HEK293 (cell line): ENCODE measurements at regions not wholly inside any gene's neighbourhood (a gene's known extent, or its start where the extent isn't known, plus 50 kb on each side); places are given as distances from the start of the nearest gene placed in this dataset.

Experiments used
- CTCF ChIA-PET: fragments of 350-600 bp; formaldehyde crosslinking; extraction: SDS; loops from one replicate; lab custom pipeline; 2021; ENCODE audit warnings: antibody characterized with exemption; lab: Yijun Ruan, JAX
- POLR2A ChIA-PET: fragments of 300-600 bp; formaldehyde crosslinking; extraction: SDS; loops from one replicate; lab custom pipeline; 2020; ENCODE audit warnings: antibody characterized with exemption, inconsistent platforms; lab: Yijun Ruan, JAX
- H3K27ac ChIP-seq: fragments of 200-500 bp; sonication (Bioruptor generic); 2 replicates; pipeline ENCODE4 v1.5.1; 2014; ENCODE audit warnings: low read depth, low read length, control low read depth, inconsistent platforms; ENCODE audit errors: extremely low read depth
- H3K36me3 ChIP-seq, 2 experiments: fragments of 200-500 bp in 1 of 2; sonication (Bioruptor generic) in 1 of 2; 1 replicate in 1 of 2; 2 replicates in 1 of 2; pipeline ENCODE4 v1.5.1; 2014 to 2017; ENCODE audit warnings: inconsistent platforms in 2 of 2, low read length in 2 of 2; ENCODE audit not compliant: control insufficient read depth in 2 of 2, insufficient read depth in 1 of 2
- H3K4me1 ChIP-seq: fragments of 200-500 bp; sonication (Bioruptor generic); 2 replicates; pipeline ENCODE4 v1.5.1; 2014; ENCODE audit warnings: mild to moderate bottlenecking, low read length, inconsistent platforms; ENCODE audit not compliant: control insufficient read depth, insufficient read depth
- H3K4me3 ChIP-seq: 2 replicates; pipeline ENCODE4 v1.5.1; 2011; ENCODE audit warnings: low read depth, mild to moderate bottlenecking, control low read depth, low read length, moderate library complexity
- H3K9me3 ChIP-seq: fragments of 200-500 bp; sonication (Bioruptor generic); 2 replicates; pipeline ENCODE4 v1.5.1; 2014; ENCODE audit warnings: low read depth, low read length, inconsistent platforms; ENCODE audit not compliant: control insufficient read depth, insufficient read depth
- KLF8 ChIP-seq: fragments of 450-650 bp; formaldehyde crosslinking; IDR thresholded peaks from 2 replicates; pipeline ENCODE4 v1.5.1; 2016; ENCODE audit warnings: missing biosample characterization, missing genetic modification characterization
- KLF9 ChIP-seq: fragments of 450-650 bp; formaldehyde crosslinking; IDR thresholded peaks from 2 replicates; pipeline ENCODE4 v1.5.1; 2016; ENCODE audit warnings: missing biosample characterization, missing genetic modification characterization, low read depth
- ZBTB17 ChIP-seq: fragments of 450-650 bp; formaldehyde crosslinking; IDR thresholded peaks from 2 replicates; pipeline ENCODE4 v1.5.1; 2016; ENCODE audit warnings: missing biosample characterization, missing genetic modification characterization
- ZBTB44 ChIP-seq: fragments of 450-650 bp; IDR thresholded peaks from 2 replicates; pipeline ENCODE4 v1.5.1; 2018; ENCODE audit warnings: missing biosample characterization, mild to moderate bottlenecking, missing genetic modification characterization
- ZFP37 ChIP-seq: fragments of 450-650 bp; formaldehyde crosslinking; IDR thresholded peaks from 2 replicates; pipeline ENCODE4 v1.5.1; 2016; ENCODE audit warnings: missing biosample characterization, missing genetic modification characterization
- ZNF174 ChIP-seq: fragments of 450-650 bp; formaldehyde crosslinking; IDR thresholded peaks from 2 replicates; pipeline ENCODE4 v1.5.0; 2017; ENCODE audit warnings: missing biosample characterization, mild to moderate bottlenecking, missing genetic modification characterization
- ZNF555 ChIP-seq: fragments of 450-650 bp; formaldehyde crosslinking; conservative IDR thresholded peaks from 2 replicates; pipeline ENCODE4 v1.5.1; 2017; ENCODE audit warnings: missing biosample characterization, mild to moderate bottlenecking, missing genetic modification characterization, inconsistent platforms
- ZNF610 ChIP-seq: fragments of 450-650 bp; formaldehyde crosslinking; IDR thresholded peaks from 2 replicates; pipeline ENCODE4 v1.5.1; 2016; ENCODE audit warnings: missing biosample characterization, missing genetic modification characterization, borderline replicate concordance
- ZNF624 ChIP-seq: fragments of 450-650 bp; formaldehyde crosslinking; IDR thresholded peaks from 2 replicates; pipeline ENCODE4 v1.5.1; 2017; ENCODE audit warnings: missing biosample characterization, missing genetic modification characterization
- ZNF658 ChIP-seq: fragments of 450-650 bp; formaldehyde crosslinking; IDR thresholded peaks from 2 replicates; pipeline ENCODE4; 2016; ENCODE audit warnings: missing biosample characterization, missing genetic modification characterization
- TF ChIP-seq, protein P1 (sequence below): fragments of 450-650 bp; formaldehyde crosslinking; IDR thresholded peaks from 2 replicates; pipeline ENCODE4; 2016; ENCODE audit warnings: missing biosample characterization, missing genetic modification characterization
- TF ChIP-seq, protein P2 (sequence below): fragments of 450-650 bp; formaldehyde crosslinking; IDR thresholded peaks from 2 replicates; pipeline ENCODE4 v1.5.1; 2016; ENCODE audit warnings: missing biosample characterization, missing genetic modification characterization

DNA sequence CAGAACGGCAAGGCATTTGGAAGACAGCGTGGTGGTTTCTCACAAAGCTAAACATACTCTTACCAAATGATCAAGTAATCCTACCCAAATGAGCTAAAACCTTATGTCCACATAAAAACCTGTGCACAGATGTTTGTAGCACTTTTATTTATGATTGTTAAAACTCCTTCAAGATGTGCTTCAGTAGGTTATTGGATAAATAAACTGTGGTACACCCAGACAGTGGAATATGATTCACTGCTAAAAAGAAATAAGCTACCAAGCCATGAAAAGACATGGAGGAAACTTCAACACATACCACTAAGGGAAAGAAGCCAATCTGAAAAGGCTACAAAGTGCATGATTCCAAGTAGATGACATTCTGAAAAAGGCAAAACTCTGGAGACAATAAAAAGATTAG is 94.2 kb downstream of the FOXD1 start (continued):
- TF ChIP-seq ZNF555 (no peak), ZFP37 (tag by site-specific recombination) (no peak), KLF9 (tag by site-specific recombination) (no peak), ZNF174 (no peak), ZBTB17 (tag by site-specific recombination) (no peak)
- TF ChIP-seq, protein P1, sequence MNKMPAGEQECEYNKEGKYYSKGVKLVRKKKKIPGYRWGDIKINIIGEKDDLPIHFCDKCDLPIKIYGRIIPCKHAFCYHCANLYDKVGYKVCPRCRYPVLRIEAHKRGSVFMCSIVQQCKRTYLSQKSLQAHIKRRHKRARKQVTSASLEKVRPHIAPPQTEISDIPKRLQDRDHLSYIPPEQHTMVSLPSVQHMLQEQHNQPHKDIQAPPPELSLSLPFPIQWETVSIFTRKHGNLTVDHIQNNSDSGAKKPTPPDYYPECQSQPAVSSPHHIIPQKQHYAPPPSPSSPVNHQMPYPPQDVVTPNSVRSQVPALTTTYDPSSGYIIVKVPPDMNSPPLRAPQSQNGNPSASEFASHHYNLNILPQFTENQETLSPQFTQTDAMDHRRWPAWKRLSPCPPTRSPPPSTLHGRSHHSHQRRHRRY = no peak

- no peaks in the 10 kb centered on the region for H3K9me3 ChIP-seq
- POLR2A ChIA-PET = no interaction called here
- H3K36me3 ChIP-seq = no peaks in the 10 kb centered on the region
- H3K27ac ChIP-seq = no peak overlapping the region
- H3K4me1 ChIP-seq = no peaks in the 10 kb centered on the region
- TF ChIP-seq, protein P2, sequence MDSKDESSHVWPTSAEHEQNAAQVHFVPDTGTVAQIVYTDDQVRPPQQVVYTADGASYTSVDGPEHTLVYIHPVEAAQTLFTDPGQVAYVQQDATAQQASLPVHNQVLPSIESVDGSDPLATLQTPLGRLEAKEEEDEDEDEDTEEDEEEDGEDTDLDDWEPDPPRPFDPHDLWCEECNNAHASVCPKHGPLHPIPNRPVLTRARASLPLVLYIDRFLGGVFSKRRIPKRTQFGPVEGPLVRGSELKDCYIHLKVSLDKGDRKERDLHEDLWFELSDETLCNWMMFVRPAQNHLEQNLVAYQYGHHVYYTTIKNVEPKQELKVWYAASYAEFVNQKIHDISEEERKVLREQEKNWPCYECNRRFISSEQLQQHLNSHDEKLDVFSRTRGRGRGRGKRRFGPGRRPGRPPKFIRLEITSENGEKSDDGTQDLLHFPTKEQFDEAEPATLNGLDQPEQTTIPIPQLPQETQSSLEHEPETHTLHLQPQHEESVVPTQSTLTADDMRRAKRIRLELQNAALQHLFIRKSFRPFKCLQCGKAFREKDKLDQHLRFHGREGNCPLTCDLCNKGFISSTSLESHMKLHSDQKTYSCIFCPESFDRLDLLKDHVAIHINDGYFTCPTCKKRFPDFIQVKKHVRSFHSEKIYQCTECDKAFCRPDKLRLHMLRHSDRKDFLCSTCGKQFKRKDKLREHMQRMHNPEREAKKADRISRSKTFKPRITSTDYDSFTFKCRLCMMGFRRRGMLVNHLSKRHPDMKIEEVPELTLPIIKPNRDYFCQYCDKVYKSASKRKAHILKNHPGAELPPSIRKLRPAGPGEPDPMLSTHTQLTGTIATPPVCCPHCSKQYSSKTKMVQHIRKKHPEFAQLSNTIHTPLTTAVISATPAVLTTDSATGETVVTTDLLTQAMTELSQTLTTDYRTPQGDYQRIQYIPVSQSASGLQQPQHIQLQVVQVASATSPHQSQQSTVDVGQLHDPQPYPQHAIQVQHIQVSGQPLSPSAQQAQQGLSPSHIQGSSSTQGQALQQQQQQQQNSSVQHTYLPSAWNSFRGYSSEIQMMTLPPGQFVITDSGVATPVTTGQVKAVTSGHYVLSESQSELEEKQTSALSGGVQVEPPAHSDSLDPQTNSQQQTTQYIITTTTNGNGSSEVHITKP (tag by site-specific recombination) = peak; percentile 52; the same call in 1 of the 2 replicates
- TF ChIP-seq ZBTB44 (tag by site-specific recombination) = no peak
- TF ChIP-seq, all 188 proteins: peak for 1
- H3K4me3 ChIP-seq = no peak overlapping the region
- CTCF ChIA-PET = interaction anchor here (0.6 to 1.8 kb wide), 5 partner anchors 12 to 258 kb away, joined by 3 to 5 read pairs (median 3); no protein-coding TSS in a partner anchor
Measured at GRCh38 chr5:73352649-73353230, 95.8 kb downstream of the FOXD1 start.

GRCh38 chr5:73352243-73352642 is 96.3 kb downstream of the FOXD1 start:
- Histone ChIP-seq H3K36me3 (no peaks in the 10 kb centered on the region), H3K9me3 (no peaks in the 10 kb centered on the region), H3K27ac (no peak overlapping the region), H3K4me1 (no peaks in the 10 kb centered on the region), H3K4me3 (no peak overlapping the region)
- POLR2A ChIA-PET = no interaction called here
- no peak for TF ChIP-seq ZNF658
- CTCF ChIA-PET = interaction anchor here (1.5 kb wide), 1 partner anchor 168 kb away, joined by 3 read pairs; no protein-coding TSS in a partner anchor

GRCh38 chr5:73351593-73351992 is 97.0 kb downstream of the FOXD1 start:
- Histone ChIP-seq H3K4me1 (no peaks in the 10 kb centered on the region), H3K9me3 (no peaks in the 10 kb centered on the region), H3K27ac (no peak overlapping the region), H3K4me3 (no peak overlapping the region), H3K36me3 (no peaks in the 10 kb centered on the region)
- TF ChIP-seq KLF8 (tag by site-specific recombination) (no peak), ZNF624 (tag by site-specific recombination) (no peak), ZNF610 (tag by site-specific recombination) (no peak)
- POLR2A ChIA-PET = no interaction called here
- CTCF ChIA-PET = interaction anchor here (1.5 kb wide), 1 partner anchor 168 kb away, joined by 3 read pairs; no protein-coding TSS in a partner anchor
